Activated T-cell treated with anti-CD3 and anti-CD28 coated beads, Interleukin-2, amount 50 U/mL, for 1 hour (primary cell): ENCODE measurements at regions not wholly inside any gene's neighbourhood (a gene's known extent, or its start where the extent isn't known, plus 50 kb on each side); places are given as distances from the start of the nearest gene placed in this dataset.

Experiments used
- DNase-seq: peaks from one replicate; pipeline ENCODE4 v3.0.0-alpha.2; 2020

DNA sequence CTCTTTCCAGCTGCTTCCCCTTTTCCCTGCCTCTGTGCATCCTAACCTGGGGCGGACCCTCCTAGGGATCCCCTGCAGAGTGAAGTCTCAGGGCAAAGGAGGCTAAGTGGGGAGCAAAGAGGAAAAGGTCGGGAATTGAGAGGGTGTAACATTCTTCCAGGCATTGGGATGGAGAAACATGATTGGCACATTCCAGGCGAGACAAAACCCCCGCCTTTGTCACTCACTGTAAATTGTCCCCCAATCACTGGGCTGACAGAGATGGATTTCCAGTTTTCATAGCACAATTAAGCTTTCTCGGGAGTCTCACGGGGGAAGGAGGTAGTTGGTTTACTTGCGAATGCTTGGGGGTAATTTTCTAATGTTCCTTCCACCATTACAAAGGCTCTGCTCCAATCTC, 74.9 kb downstream of the MIAT start:
- DNase-seq, result no peak

DNA sequence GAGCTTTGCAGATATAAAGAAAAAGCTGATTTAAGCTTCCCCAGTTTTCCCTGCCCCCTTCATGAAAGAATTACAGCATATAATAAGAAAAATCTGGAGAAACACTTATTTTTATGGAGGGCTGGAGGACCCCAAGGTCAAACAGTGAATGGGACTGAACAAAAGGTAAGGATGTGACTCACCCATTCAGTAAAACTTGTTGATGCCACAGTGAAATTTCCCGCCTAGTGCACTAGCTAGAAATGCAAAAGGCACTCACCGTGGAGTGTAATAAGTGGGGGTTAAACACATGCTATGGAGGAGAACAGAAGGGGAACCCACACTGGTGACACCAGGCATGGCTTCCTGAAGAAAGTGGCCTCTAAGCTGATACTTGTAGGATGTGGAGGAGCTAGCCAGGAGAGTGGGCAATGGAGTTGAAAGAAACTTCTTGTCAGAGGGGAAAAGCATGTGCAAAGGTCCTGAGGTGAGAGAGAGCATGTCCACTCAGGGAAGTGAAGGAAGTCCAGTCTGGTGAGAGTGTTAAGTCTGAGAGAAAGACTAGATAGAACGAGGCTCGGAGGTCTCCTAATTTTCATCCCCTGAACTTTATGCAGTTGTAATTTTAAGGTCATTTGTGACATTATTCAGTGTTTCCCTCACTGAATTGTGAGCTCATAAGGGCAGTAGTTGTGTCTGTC, 77.1 kb downstream of the MIAT start:
- DNase-seq, result no peak

DNA sequence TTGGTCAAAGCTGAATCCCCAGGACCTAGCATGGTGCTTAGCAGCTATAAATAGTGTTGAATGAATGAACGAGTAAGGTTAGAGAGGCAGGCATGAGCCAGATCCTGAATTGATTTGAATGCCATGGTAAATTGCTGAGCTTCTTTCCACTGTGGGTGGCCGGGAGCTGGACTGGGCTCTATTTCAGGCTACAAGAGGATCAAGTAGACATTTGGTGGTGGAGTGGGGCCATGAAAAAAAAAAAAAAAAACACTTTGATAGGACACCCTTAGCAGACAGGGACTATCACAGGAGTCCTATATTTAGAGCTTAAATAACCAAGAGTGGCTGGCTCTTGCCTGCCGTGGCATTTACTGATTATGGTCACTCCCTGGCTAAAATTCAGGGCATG, 77.6 kb downstream of the MIAT start:
- DNase-seq, result no peak

DNA sequence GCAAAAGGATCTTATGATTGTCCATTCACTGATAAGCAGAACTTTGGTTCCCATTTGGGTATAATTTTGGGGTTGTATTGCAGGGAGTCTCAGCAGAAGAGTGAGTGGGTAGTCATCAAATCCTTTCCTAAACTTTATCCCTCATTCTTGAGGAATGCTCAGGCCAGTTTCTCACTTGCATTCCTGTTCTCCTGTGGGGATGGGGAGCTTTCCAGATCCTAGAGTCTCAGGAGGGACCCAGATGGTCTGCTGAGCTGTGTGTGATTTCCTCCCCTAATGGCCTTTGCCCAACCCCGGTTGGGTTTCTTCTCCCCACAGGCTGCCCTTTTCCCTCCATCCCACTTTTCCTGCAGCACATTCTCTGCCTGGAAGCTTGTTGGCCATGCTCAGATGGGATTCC, 79.9 kb downstream of the MIAT start:
- DNase-seq, result no peak

DNA sequence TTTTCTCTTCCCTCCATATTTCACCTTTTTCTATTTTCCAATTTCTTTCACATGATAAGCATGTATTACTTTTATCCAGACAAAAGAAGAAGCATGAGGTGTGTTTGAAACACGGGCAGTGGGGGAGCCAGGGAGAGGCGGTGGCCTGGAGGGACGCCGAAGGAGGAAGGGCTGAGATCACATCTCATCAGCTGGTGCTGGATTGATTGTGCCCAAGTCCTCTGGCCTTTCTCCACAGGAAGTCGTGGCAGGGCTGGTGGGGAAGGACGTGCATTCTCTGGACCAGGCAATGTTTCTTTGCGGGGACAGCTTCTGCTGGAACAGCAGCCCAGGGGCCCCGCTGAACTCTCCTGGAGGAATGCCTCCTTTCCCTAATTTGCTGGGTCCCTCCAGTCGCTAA, 82.9 kb downstream of the MIAT start:
- no peak for DNase-seq

DNA sequence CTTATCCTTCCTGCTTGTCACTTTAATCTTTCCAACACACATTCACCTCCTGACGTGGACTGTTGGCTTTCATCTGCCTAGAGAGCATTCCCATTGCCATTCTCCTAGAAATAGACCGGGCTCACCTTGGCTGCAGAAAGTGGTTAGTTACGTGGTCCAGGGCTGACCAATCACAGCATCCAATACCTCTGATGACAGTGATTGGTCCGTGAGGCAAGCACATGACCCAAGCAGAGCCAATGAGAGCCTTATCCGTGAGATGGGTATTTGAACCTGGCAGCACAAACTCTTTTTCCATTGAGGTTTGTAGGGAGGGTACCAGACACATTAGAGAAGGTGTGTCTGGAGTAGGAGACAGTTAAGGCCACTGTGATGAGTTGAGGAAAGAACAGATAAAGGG, 85.8 kb downstream of the MIAT start:
- no peak for DNase-seq

DNA sequence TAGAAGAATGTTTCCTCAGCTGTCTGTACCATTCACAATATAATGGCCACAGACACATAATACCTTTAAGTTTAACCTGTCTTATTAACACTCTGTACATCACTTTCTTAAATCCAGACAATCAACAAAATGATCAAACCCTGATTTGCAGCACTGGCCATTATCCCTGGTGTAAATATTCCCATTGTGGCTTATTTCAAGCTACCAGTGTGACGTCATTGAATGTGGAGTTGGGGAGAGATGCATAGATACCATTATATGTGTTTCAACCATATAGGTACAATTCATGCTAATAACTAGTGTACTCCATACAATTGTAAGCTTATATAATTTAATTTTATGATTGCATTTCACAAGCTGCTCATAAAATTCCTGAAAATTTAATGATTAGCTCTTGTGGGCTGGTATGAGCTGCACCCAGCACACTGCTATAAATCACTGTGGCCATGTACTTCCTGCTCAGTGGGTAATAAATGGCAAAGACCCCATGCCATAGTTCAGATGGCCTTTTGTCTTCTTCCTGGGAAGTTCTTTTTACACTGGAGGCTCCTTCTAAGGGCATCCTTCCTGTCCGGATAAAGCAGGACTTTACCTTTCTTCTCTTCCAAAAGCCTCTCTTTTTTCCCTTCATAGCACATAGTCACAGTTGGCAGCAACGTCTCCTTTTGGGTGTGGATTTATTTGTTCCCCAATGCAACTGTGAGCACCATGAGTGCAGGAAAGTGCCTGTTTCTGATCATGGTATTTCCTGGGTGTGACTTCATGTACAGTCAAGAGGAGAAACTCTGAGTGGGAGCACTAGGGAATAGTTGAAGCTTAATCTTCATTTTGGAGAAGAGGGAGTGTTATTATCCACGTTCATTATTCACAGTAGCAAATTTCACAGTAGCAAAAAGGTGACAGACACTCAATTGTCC, 87.8 kb downstream of the MIAT start:
- DNase-seq, result no peak

DNA sequence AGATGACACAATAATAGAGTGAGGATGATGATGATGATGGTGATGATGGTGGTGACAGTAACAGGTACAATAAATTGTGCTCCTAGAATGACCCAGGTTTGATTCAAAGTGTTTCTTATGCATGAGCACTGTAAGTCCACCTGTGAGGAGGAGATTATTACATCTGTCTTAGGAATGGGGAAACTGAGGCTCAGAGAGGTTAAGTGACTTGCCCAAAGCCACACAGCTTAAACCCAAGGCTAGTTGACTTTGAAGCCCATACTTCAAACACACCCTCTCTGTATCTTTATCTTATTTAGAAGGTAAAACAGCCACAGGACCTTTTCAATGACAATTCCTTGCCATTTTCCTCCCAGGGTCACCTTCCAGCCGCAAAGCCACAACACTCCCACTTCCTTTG, 88.9 kb downstream of the MIAT start:
- no peak for DNase-seq

DNA sequence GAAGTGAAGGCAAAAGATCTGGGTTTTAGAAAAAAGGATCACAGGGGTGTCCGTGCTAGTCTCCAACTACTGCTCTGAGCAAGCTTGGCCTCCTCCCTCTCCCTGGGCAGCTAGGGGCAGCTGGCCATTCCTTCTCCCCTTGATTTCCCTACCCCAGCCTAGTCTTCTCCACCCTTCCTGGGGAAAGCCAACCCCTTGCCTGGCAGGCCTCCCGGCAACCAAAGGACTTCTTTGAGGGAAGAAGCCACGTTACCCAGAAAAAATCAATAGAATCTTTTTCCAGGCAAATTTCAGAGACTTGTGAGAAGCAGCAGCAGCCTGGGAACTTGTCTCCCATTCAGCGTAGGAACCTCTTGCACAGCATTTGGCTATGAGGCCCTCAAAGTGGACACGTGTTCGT, 91.5 kb downstream of the MIAT start:
- DNase-seq, result no peak

DNA sequence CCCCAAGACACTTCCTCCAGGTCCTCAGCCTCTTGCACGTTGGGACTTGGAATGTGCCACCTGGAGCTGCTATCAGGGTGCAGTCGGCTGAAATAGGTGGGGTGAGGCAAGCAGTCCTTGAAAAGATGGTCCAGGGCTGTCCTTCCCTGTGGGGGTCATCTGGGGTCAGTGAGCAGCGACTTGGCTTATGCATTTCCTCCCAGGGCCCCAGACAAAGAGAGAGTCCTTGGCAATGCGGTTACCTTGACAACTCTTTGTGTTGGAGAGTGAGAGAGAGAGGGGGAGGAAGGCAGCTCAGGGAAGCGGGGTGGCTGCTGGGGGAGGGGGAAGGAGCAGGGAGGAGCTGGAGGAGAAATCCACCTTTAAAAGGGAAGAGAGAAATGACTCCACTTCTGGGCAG, 93.8 kb downstream of the MIAT start:
- DNase-seq, result no peak

DNA sequence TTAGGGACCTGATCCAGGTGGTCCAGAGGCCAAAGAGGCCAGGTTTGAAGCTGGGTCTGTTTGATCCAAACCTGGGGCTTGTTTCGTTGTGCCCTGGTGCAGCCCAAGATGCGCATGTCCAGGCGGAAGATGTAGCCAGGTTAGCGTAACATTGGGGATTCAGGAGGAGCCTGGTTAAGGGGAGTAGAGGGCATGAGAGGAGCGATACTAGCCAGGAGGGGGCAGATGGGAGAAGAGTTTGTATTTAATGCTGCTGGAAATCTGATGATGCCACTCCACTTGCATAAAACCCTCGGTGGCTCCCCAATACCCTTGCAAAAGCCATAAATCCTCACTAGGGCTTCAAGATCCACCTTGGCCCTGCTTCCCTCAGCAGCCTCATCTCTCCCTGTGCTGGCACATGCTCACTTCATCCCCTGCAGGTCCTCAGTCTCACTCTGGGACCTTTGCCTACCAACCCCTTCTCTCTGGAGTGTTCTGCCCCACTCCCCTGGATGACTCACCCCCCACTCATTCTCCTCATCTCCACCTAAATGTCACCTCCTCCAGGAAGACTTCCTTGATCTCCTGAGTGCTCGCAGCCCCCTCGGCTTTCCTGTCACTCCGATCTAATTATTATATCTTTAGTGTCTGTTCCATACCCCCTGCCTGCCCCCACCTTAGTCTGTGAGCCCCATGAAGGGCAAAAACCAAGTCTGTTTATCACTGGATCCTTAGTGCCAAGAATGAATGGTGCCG, 95.9 kb downstream of the MIAT start:
- no peak for DNase-seq

DNA sequence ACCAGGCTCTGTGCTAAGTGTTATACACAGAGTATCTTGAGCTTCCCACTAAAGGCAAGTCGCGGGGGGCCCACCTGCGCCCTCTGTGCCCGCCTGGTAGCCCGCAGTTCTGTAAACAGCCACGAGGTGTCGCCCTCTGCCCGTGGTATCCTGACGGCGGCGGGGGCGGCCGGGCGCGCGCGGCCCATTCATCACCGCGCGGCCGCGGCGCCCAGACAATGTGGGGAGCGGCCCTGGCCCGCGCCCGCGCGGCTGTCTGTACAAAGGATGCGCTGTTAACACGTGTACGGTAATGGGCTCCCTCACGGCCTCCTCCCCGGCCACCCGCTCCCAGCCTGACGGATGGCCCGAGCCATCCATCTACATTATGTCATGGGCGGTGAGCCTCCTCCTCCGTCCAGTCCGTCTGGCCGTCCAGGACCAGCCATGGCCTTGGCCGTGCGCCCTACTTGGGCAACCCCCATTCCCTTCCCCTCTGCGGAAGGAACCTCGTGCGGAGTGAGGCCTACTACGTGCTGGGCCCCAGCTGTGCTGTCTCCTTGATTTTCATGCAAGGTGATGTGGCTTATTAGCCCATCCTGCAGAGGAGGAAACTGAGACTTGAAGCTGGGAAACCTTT, 99.4 kb downstream of the MIAT start:
- DNase-seq, result peak; percentile 36

DNA sequence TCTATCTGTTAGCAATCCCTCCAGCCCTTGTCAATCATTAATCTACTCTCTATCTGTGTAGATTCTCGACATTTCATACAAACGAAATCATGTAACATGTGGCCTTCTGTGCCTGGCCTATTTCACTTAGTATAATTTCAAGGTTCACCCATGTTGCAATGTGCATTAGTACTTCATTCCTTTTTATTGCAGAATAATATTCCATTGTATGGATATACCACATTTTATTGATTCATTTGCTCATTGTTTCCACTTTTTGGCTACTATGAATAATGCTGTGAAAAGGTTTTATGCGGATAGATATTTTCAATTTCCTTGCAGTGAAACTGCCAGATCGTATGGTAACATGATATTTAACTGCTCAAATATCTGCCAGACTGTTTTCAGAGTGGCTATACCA, 100.1 kb downstream of the MIAT start:
- no peak for DNase-seq

DNA sequence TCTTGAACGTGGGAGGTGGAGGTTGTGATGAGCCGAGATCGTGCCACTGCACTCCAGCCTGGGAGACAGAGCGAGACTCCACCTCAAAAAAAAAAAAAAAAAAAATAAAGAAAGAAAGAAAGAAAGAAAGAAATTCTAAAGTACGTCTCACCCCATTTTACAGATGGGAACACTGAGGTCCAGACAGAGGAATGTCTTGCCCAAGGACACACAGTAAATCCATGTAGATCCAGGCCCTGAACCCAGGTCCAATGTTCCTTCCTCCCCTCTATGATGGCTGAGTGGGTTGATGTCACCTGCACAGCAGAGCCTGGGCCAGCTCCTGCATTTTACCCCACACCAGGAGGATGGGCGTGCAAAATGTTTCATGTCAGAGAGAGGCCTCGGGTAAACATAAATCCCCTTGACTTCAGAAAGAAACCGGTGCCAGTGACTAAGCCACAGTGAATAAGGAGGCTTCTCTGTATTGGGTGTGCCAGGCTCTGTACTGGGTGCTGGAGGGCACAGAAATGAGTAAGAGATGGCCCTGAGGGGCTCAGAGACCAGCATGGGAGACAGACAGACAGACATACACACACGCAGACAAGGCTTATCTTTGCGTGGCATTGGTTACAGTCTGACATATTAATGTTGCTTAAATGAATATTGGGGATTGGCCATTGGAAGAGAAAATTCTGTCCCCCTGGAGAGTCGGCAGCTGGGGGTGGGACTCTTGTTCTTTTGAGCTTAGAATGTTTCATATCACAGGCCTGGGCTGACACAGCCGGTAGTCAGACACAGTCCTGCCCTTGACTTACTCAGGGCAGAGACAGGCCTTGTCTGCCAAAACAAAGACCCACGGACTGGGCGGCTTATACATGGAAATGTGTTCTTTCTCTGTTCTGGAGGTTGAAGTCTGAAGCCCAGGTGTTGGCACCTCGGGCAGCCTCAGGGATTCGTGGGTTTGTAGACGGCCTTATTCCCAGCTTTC, 105.4 kb downstream of the MIAT start:
- no peak for DNase-seq

DNA sequence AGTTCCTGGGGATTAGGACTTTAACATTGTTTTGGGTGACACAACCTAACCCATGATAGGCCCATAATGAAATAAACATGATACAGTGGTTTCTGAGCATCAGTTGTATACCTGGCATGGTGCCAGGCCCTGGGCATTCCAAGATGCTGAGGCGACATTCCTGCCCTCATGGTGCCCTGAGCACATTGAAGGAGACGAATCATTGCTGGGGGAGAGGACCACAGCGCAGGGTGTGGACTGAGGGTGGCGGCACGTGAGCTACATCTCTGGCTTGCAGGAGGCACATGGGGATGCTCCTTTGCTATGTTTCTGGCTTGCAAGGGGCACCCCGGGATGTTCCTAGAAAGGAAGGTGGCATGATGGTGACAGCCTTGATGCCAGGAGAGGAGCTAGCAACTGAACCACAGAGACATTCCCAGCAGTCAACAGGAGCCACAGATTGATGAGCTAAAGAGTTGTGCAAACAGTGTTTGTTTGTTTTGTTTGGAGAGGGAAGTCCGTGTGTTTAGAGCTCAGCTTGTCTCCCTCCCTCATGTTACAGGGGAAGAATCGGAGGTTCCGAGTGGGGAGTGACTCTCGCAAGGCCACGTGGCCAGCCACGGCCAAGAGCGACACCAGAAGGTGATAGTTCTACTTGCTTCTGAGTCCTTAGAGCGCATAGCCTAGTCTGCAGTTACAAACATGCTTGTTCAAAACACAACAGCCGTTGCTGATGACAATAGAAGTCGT, 106.4 kb downstream of the MIAT start:
- DNase-seq, result no peak

DNA sequence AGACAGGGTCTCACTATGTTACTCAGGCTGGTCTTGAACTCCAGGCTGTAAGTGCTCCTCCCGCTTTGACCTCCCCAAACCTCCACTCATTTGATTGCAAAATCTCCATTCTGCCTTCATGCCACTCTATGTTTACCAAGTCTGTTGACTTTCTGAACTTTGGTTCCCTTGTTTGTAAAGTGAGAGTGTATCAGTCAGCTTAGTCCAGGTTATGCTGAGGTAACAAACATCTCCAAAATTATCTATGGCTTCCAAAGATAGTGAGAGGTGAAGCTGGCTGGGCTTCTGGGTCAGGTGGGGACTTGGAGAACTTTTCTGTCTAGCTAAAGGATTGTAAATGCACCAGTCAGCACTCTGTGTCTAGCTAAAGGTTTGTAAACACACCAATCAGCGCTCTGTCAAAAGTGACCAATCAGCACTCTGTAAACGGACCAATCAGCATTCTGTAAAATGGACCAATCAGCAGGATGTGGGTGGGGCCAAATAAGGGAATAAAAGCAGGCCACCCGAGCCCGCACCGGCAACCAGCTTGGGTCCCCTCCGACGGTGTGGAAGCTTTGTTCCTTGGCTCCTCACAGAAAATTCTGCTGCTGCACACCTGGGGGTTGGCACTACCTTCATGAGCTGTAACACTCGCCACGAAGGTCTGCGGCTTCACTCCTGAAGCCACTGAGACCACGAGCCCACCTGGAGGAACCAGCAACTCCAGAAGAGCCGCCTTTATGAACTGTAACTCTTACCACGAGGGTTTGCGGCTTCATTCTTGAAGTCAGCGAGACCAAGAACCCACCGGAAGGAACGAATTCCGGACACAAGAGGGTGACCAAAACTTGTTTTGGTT, 109.3 kb downstream of the MIAT start:
- DNase-seq, result no peak

DNA sequence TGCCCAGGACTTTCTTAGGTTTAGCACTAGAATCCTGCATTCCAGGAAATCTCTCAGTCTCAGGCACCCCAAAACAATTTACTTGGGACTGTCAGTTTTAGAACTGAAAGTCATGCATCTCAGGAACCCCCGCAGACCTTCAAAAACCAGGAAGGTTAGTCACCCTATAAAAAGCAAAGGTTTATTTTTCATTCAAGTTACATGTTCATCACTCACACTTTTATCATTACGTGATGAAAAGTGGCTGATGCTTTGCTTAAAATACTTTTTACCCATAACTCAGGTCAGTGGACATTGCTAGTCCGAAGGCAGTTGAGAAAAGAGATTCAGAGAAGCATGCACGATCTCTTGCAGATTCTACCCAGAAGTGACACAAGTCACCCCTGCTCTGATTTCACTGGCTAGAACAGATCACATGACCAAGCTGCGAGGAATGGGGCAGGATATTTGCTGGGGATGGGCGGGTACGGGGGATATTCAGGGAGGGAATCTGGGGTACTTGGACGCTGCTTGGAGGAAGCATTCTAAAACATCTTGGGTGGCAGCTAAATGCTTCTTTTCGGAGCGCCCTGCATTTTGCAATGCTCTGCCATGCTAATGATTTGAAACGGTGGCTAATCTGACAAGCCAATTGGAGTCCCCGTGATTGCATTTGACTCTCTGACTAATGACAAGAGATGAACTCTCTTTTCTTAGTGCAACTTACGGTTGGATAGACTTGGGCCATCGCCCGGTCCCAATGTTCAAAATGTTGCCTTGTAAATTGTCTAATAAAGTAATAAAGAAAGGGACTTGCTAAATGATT, 110.2 kb downstream of the MIAT start:
- DNase-seq, result no peak

DNA sequence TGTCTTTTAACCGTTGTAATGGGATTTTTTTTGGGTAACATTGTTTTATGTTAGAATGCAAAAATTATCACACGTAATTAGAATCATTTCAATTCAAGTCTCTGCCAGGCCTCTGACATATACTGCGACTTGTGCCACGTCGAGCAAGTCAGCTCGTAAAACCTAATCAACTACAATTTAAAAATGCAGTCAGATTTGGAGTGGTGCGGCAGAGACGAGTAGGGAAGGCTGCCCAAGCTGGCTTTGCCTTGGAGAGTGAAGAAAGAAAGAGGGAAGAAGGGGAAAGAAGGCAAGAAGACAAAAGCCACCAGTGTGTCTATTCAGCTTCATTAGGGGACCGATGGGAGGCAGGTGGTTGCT, 110.7 kb downstream of the MIAT start:
- DNase-seq, result no peak

DNA sequence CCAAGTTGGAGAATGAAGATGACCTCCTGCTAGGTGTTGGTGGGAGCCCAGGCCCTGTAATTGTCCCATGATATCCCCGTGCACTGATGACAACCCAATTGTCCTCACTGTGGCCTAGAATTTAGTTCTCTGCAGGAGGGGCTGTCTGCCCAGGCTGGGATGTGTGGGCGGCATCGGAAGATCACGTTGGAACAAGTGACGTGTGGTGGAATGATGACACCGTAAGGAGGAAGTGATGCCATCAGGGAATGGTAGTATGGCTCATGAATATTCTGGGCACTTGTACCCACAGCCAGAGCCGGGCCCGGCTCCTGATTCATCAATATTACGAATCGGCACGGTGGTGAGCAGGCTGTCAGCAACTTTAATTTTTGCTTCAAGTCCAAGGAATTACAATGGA, 111.6 kb downstream of the MIAT start:
- no peak for DNase-seq

DNA sequence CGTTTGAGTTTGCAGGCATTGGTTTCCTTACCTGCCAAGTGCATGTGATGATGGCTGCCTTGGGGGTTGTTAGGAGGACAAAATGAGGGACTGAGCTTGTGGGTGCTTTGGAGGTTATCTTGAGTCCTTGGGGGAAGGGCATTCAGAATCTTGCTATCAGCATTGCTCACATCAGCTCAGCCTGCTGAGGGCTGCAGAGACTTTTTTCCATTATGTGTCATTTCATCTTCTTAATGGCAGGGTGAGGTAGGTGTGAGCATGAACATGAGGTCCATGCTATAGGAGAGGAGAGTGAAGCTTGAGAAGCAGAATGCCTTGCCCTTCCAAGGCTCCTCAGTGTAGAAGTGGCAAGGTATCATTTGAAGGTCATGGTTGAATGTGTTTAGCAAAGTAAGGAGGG, 112.3 kb downstream of the MIAT start:
- no peak for DNase-seq
